HG03196 (cell line): ENCODE measurements at regions not wholly inside any gene's neighbourhood (a gene's known extent, or its start where the extent isn't known, plus 50 kb on each side); places are given as distances from the start of the nearest gene placed in this dataset.

Experiments
- ATAC-seq: cut with Tn5 transposase; IDR thresholded peaks from one replicate; pipeline ENCODE4 v1.9.1; 2021; ENCODE audit not compliant: unreplicated experiment

DNA sequence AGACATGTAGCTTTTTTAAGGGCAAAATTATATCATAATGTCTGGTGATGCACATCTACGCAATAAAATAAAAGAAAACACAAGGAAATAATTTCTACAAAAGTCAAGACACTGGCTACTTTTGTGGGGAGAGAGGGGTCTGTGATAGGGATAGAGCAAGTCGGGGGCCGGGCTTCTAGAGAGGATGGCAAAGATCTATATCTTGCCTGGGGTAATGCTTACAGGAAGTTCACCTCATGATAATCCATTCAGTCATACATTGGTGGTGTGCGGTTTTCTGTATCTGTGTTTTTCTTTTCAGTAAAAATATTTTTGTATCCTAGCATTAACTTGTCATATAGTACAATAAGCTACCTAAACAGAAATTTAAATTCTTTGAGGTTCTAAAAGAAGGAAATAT is 178.8 kb downstream of the ARRDC4 start:
- ATAC-seq, result no peak

DNA sequence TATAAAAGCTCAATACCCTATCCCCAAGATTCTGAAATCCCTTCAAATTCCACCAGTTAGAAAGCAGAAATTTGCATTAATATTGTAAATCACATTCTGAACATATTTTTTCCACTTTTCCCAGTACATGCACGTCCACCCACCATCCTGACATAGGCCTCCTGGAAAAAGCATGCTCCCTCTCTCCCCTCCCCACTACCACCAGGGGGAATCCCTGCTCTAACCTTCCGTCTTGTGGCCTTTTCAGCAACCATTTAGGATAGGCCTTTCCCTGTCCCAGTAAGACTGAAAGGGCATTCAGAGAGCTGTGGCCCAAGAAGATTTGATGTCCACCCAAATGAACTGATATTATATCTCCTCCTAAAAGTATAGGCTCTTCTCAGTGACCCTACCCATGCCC is 182.1 kb downstream of the ARRDC4 start:
- no peak for ATAC-seq

DNA sequence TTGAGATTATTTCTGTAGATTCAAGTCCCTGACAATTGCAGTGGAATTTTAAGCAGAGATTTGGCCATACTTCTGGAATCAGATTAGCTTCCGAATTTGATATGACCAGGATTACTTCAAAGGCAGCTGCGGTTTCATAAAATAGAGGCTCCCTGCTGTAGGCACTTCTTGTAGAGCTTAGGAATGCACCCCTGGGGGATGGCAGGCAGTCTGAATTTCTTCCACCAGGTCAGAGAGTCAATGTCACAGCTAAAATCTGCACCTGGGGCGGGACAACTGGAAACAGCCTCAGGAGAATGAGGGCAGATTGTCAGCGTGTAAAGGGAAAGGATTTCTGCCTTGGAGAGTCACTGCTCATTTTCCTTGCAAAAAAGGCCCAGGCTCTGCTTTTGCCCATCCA is 182.6 kb downstream of the ARRDC4 start:
- no peak for ATAC-seq

DNA sequence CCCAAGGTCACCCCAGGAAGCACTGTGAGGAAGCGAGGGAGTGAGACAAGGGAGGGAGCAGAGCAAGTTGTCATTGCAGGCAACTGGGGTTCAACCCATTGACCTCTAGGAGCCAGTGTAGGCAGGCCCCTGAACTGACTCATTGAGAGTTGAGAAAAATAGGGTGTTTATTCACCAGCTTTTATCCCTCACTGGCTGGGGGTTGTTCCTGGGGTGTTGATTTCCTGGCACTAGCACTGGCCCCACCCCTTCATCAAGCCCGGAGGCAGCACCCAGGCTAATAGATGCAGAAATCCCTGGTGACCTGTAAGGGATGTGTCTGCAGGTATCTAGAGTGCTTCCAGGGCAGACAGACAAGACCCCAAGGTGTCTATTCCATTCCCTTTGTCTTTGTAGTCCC is 183.9 kb downstream of the ARRDC4 start:
- ATAC-seq, result no peak

DNA sequence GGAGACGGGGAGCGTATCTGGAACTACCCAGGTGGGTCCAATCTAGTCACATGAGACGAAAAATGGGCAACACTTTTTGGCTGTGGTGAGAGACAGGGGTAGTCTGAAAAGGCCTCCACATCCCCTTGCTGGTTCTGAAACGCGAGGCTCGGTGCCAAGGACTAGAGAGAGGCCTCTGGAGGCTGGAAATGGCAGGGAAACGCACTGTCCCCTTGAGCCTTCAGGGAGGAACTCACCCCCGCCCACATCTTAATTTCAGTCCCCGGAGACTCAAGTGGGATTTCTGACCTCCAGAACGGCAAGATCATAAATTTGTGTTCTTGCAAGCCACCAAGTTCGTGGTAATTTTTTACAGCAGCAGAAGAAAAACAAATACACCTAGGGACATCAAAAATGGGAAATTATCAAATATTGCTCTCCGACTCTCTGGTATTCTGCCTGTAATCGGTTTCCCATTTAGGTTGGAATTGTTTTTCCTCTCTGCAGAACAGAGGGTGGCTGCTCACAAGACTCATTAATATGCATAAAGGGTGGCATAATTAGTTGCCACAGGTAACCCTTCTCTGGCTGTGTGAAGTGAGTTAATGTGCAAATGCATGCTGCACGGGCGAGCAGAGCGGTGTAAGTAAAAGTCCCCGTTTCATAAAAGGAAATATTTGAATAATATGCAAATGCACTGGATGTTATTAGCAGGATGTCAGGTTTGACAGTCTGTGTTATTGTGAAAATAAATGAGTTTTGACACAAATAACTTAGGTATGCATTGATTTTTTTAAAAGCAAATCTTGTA is 185.7 kb downstream of the ARRDC4 start:
- ATAC-seq, result no peak

DNA sequence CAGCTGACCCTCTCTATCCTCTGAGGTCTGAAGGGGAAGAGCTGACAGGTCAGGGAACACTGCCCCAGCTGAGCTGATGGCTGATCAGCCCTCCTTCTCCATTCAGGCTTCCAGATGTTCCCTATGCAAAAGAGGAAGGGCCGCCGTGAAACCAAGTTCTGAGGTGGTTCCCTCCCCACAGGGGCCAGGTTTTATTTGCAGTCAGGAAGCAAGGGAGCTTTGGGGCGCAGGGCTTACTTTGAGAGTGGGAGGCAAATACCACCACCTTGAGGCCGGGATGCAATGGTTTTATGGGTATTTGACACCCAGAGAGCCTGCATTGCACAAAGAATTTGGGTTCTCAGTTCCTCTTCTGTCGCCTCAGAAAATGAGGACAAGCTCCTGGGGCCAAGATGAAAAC is 186.9 kb downstream of the ARRDC4 start:
- no peak for ATAC-seq

DNA sequence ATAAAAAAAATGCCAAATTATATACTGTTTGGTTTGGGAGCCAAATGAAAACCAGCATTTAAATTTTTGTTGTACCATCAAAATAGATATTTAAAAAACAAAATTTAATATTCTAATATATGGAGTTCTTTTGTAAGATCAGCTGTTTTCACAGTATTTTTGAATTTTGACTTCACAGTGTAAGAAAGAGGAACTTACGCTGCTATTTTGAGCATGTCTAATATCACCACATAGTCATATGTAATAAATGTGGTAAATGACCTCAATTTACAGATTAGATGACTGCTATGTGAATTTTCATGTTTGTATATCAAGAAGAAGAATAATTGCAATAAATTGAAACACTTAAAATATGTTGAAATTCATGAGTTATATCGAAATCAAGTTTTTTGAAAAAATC is 189.6 kb downstream of the ARRDC4 start:
- ATAC-seq, result no peak

DNA sequence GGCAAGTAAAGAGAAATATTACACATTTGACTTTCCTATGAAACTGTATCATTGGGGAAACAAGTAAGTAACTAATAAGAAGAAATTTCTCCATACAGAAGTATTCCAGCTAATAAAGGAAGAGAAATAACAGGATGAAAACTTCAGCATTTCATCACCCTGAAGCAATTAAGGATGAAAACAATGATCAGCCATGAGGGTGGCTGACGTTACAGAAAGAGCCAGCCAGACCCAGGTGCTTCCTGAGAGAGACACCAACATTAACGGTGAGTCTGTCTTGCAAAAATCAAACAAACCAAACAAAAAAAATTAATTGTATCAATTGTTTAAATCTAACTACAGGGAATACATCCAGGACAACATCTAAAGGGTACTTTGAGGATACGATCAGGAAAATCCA is 190.0 kb downstream of the ARRDC4 start:
- ATAC-seq, result no peak

DNA sequence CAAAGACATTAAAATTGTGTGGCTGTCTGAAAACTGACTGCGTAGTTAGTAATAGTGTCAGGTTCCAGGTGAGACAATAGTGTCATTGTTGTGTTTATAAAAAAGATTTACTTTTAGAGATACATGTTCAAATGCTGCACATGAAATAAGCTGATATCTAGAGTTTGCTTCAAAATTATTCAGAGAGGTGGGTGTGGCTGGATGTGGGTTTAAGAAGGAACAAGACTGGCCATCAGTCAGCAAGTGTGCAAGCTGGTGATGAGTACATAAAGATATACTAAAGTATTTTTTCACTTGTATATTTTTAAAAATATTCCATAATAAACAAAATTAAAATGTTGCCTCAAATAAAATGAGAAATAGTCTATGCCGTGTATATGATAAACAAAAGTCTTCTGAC is 190.6 kb downstream of the ARRDC4 start:
- ATAC-seq, result no peak

DNA sequence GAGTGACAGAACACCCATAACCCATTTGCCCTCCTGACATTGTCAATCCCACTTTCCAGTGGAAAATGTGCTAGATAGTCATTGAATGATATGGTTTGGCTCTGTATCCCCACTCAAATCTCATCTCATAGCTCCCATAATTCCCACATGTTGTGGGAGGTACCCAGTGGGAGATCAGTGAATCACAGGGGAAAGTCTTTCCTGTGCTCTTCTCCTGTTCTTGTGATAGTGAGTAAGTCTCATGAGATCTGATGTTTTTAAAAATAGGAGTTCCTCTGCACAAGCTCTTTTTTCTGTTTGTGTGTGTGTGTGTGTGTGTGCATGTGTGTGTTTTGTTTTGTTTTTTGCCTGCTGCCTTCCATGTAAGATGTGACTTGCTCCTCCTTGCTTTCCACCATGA is 191.7 kb downstream of the ARRDC4 start:
- no peak for ATAC-seq

DNA sequence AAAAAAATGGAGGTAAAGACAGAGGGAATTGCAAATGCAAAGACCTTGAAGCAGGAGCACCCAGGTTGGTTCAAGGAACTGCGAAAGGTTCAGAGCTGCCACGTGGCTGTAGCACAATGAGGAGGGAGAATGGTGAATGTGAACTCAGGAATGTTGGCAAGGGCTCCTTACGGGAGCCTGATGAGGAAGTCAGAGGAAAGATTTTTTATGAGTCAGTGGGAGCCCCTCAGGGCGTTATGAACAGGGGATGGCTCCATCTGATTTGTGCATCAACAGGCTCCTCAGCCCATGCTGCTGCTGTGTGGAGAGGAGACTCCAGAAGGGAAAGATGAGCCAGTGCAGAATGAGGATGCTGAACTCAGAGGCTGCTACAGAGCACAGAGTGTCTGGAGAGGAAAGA is 194.4 kb downstream of the ARRDC4 start:
- ATAC-seq, result no peak

DNA sequence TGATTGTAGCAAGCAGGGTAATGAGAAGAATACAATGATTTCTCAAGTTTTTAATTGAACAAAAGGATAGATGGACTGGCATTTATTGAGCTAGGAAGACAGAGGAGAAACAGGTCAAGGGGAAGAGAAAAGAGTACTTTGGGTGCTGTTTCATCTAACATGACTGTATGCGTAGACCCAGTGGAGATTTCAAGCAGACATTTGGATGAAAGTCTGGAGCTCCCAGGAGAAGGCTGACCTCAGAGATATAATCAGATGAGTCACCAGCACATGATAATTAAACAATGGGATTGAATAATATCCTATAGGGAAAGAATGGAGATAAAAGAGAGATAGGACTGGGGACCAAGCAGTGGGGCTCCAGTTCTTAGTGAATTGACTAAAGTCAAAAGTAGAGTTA is 194.9 kb downstream of the ARRDC4 start:
- no peak for ATAC-seq

DNA sequence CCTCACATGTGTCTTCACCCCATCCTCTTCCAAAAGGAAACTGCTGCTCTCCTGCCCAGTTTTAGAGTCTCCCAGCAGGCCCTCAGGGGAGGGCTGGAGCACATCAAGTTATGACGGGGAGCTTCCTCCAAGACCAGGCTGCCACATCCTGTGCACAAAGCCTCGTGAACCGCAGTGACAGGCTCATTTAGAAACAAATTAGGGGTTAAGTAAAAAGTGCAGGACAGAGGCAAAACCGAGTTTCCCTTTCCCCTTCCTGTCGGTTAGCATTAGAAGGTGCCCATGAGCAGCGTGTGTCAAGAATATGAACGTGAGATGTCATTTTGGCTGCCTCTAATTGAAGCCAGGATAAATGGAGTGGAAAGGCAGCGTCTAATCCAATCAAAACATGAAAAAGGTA is 199.7 kb downstream of the ARRDC4 start:
- ATAC-seq, result peak; percentile 98

DNA sequence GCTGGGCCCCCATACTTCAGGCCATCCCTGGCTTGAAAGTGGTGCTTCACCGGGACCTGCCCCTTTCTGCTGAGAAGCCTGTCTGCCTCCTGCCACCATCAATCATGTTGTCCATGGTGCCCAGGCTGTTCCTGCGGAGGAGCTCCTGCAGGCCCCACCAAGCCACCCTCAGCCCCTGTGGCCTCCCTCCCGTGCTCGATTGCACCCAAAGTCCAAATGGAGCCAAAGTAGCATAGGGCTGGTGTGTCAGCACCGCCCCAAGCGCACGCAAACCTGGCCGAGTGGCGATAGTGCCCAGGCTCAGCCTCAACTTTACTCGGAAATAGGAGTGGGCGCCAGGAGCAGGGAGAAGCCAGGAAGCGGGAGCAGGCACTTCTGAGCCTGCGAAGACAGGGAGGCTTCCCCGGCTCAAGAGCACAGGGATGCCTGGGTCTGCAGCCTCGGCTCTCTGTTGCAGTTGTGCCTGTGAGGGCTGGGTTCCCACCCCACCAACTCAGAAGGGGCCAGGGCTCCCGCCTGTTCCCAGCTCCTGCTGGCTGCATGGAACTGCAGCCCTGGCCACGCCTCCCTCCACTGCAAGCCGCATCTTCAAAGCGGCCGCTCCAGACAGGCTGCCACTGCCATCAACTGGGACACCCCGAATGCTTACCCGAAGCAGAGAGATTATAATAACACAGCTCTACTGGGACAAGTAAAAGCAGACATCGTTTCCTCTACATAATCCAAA is 203.0 kb downstream of the ARRDC4 start:
- no peak for ATAC-seq

DNA sequence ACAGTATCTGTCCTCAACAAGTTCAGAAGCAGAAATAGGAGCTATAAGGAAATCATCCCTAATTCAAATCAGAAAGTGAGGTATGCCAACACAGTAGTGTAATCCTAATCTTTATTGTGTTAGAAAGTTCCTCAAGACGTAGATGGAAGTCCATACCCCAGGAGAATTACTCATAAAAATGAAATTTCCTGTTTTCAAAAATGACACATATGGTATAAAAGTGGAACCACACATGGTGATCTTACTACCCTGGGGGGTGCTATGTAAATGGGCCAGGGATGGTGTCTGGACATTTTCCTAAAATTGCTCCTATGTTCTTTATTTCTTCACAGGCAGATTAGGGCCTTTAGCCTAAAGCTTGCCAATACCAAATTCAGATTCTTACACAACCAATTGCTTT is 204.1 kb downstream of the ARRDC4 start:
- ATAC-seq, result no peak

DNA sequence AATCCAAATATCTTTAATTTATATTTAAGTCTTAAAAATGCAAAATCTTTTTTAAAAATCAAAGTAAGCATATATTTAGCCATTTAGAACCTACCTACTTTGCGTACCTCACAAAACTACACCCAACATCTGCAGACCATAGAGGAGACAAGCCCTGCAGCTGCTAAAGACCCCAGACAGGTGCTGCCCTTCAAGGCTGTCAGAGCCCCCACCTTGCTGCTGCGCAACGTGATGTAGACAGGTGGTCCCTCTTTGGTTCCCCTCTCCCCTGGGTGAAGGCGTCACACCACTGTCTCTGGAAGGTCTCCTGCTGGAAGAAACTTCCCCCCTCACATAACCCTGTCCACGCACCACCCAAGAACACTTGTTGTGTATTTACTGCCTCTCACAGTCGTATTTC is 204.5 kb downstream of the ARRDC4 start:
- no peak for ATAC-seq

DNA sequence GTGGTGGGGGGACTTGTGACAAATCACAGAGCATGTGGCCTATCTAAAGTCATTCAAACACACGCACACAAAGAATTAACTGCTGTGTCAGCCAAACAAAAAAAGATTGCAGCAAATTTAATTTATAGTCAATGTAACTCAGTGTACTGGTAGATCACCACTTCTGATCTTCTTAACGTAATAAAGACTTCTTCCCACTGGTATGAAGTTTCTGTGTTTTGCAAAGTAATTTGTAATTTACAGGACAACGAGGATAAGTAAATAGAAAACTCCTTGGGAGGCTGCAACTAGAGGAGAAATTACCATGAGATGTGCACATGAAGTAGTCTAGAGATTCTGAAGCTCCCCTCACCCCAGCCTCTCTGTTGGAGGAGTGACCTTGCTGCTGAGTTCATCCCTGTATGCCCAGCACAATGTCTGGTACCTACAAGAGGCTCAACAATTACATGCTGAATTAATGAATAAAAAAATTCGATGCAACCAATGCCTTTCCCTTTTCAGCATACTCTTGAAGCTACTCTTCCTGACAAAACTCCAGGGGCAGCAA is 207.3 kb downstream of the ARRDC4 start:
- no peak for ATAC-seq

DNA sequence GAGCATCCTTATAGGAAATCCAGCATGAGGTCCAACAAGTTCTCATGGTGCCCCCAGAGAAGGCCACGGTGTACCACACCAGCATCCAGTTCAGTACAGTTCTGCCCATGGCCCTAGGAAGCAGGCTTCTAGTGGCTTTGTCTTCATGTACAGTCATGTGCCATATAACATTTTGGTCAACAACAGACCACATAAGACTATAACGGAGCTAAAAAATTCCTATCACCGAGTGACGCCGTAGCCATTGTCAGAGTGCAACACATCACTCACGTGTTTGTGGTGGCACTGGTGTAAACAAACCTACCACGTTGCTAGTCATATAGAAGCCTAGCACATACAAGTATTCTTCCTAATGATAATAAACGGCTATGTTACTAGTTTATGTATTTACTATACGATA is 209.0 kb downstream of the ARRDC4 start:
- no peak for ATAC-seq

DNA sequence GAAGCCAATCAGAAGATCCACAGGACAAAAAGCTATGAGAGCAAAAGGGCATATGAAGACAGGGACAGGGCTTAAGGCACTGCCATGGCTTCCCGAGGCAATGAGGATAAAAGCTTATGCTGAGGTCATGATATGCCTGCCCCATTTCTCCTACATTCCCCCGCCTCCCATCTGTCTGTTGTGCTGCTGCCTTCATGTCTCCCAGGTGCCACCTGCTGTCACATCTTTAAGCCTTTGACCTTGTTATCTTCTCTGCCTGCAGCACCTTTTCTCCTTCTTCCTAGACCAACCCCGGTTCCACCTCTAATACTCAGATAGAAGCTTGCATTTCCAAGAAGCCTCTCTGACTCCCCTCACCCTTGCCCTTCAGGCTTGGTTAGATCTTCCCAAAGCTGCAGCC is 213.8 kb downstream of the ARRDC4 start:
- ATAC-seq, result no peak

DNA sequence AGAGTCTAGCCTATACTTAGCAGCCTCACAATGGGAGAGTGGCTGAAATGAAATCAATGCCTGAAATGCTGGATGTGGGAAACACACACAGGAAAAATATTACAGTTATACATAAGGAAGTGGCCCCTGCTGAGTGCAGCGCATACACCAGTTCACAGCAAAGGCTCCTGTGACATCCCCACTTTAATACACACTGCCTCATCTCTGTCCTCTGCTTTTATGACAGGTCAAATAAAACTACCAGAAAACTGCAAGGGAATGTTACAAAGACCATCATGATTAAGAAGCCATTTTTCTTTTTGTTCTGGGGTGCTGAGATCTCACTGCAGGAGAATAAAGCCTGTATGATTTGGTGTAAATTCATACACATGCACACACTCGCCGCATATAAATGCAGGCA is 214.3 kb downstream of the ARRDC4 start:
- ATAC-seq, result no peak

DNA sequence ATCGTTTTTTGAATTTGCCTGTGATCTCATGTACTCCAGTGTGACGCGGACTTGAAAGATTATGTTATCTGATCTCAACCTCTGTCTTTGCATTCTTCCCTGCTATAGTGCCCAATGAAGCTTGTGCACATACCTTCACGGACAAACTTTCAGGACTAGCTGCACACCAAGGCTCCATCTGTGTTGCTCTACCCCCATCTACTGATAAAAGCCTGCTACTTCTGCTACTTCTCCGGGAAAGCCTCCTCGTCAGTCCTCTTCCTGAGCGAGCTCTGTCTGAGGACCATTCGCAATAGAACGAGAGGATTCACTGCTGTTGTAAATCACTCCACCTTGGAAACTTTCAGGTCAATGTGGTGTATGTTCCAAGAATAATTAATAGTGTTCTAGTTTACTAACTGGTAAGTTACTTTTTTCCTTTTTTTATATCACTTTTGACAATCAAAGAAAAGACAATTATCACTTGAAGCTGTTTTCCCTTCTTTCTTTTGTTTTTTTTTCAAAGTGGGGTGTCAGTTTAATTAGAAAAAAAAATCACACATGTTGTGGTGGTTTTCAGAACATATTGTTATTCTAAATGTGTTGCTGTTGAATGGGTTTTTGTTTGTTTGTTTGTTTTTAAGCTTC is 217.6 kb downstream of the ARRDC4 start:
- no peak for ATAC-seq

DNA sequence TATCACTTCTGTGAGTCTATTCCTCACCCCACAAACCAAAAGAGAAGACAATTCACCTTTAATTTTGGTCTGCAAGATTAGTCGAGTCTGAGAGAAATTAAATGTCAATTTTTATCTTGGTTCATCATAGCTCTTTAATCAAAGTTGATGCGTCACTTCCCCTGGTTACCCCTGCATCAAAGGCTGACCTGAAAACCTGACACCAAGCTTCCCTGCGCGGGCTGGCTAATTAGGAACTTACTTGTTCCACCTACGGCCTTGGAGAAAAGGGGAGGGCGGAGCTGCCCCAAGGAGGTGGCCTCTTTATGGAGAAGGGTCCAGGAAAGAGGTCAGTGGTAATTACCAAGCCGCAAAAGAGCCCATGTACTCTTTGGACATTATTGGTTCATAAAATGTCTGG is 218.4 kb downstream of the ARRDC4 start:
- ATAC-seq, result no peak
